GM18502 (cell line): ENCODE measurements at regions not wholly inside any gene's neighbourhood (a gene's known extent, or its start where the extent isn't known, plus 50 kb on each side); places are given as distances from the start of the nearest gene placed in this dataset.
"Not testable (repeated sequence)": the region's sequence is repeated elsewhere in the genome, so short reads cannot be mapped to it uniquely, and the experiment has no call there.

Source experiments
- ATAC-seq: cut with Tn5 transposase; IDR thresholded peaks from one replicate; pipeline ENCODE4 v1.9.1; 2021; ENCODE audit warnings: mild to moderate bottlenecking; ENCODE audit not compliant: unreplicated experiment, poor library complexity

GRCh38 chr5:56412601-56413379 is 179.7 kb upstream of the ANKRD55 start:
- ATAC-seq: peak; percentile 90

- ATAC-seq: no peak
Measured at GRCh38 chr5:56410696-56411095, 177.6 kb upstream of the ANKRD55 start.

GRCh38 chr5:56409331-56410190 is 176.4 kb upstream of the ANKRD55 start:
- ATAC-seq: no peak

GRCh38 chr5:56406838-56407237 is 173.7 kb upstream of the ANKRD55 start:
- no peak for ATAC-seq

- no peak for ATAC-seq
Measured at GRCh38 chr5:56406221-56406620, 173.1 kb upstream of the ANKRD55 start.

- ATAC-seq: no peak
Measured at GRCh38 chr5:56405116-56405908, 172.2 kb upstream of the ANKRD55 start.

- ATAC-seq: no peak
Measured at GRCh38 chr5:56402266-56403220, 169.4 kb upstream of the ANKRD55 start.

- ATAC-seq: not testable (repeated sequence)
Measured at GRCh38 chr5:56397796-56398195, 164.7 kb upstream of the ANKRD55 start.

- no peak for ATAC-seq
Measured at GRCh38 chr5:56396634-56397033, 163.5 kb upstream of the ANKRD55 start.

GRCh38 chr5:56389261-56389660 is 156.1 kb upstream of the ANKRD55 start:
- no peak for ATAC-seq

- ATAC-seq: no peak
Measured at GRCh38 chr5:56388229-56388985, 155.3 kb upstream of the ANKRD55 start.

- no peak for ATAC-seq
Measured at GRCh38 chr5:56386046-56386445, 152.9 kb upstream of the ANKRD55 start.

GRCh38 chr5:56384186-56384585 is 151.1 kb upstream of the ANKRD55 start:
- no peak for ATAC-seq

- ATAC-seq: no peak
Measured at GRCh38 chr5:56383761-56384160, 150.6 kb upstream of the ANKRD55 start.

- ATAC-seq: no peak
Measured at GRCh38 chr5:56382896-56383295, 149.8 kb upstream of the ANKRD55 start.

GRCh38 chr5:56377573-56377972 is 144.4 kb upstream of the ANKRD55 start:
- no peak for ATAC-seq

GRCh38 chr5:56376128-56376527 is 143.0 kb upstream of the ANKRD55 start:
- ATAC-seq: no peak

- ATAC-seq: no peak
Measured at GRCh38 chr5:56375011-56375410, 141.9 kb upstream of the ANKRD55 start.

- not testable (repeated sequence) for ATAC-seq
Measured at GRCh38 chr5:56372491-56372890, 139.4 kb upstream of the ANKRD55 start.
